H1 (cell line): ENCODE measurements at regions not wholly inside any gene's neighbourhood (a gene's known extent, or its start where the extent isn't known, plus 50 kb on each side); places are given as distances from the start of the nearest gene placed in this dataset.

Experiments used
- CTCF ChIA-PET: fragments of 300-600 bp; sonication (Branson Sonifier 250); formaldehyde crosslinking; loops from one replicate; lab custom pipeline; 2021; ENCODE audit not compliant: partially characterized antibody; lab: Charles Lee
- POLR2A ChIA-PET: fragments of 300-600 bp; sonication (Branson Sonifier 250); formaldehyde crosslinking; loops from one replicate; lab custom pipeline; 2021; ENCODE audit warnings: inconsistent platforms; ENCODE audit not compliant: partially characterized antibody; lab: Charles Lee
- DNase-seq, 2 experiments: peaks; one replicate each; pipeline versions ENCODE4 v3.0.0 to v3.0.0-alpha.2; 2010 to 2022; ENCODE audit warnings: low spot score in 2 of 2, low read depth in 1 of 2, mixed read lengths in 1 of 2
- FAIRE-seq: peaks from 2 replicates; lab custom pipeline; 2011; peaks lifted over from hg19 to GRCh38; lab: Jason Lieb, UNC
- H2AFZ ChIP-seq: 2 replicates; pipeline ENCODE4 v1.8.1; 2012; ENCODE audit warnings: low read length, inconsistent platforms
- H2AK5ac ChIP-seq: 2 replicates; pipeline ENCODE4 v1.6.1; 2013; ENCODE audit warnings: low read depth, low read length
- H2BK120ac ChIP-seq: replicated peaks from 2 replicates; pipeline ENCODE3; 2013; ENCODE audit warnings: low read depth, low read length, inconsistent platforms
- H2BK12ac ChIP-seq: 2 replicates; pipeline ENCODE4 v1.6.1; 2013; ENCODE audit warnings: low read depth, low read length
- H2BK15ac ChIP-seq: 2 replicates; pipeline ENCODE4 v1.6.1; 2013; ENCODE audit warnings: low read length
- H2BK20ac ChIP-seq: 2 replicates; pipeline ENCODE4 v1.6.1; 2013; ENCODE audit warnings: low read length
- H2BK5ac ChIP-seq: 2 replicates; pipeline ENCODE4 v1.6.1; 2013; ENCODE audit warnings: low read depth, low read length
- H3K14ac ChIP-seq: 2 replicates; pipeline ENCODE4 v1.6.1; 2013; ENCODE audit warnings: inconsistent platforms; ENCODE audit not compliant: insufficient read length
- H3K18ac ChIP-seq: 2 replicates; pipeline ENCODE4 v1.6.1; 2013; ENCODE audit warnings: low read length; ENCODE audit errors: extremely low read depth
- H3K23ac ChIP-seq: 2 replicates; pipeline ENCODE4 v1.6.1; 2013; ENCODE audit warnings: inconsistent platforms; ENCODE audit not compliant: insufficient read length
- H3K23me2 ChIP-seq: 2 replicates; pipeline ENCODE4 v1.6.1; 2013; ENCODE audit warnings: low read depth, low read length
- H3K27ac ChIP-seq: 2 replicates; pipeline ENCODE4 v1.6.1; 2011; ENCODE audit warnings: low read depth, low read length, inconsistent platforms
- H3K27me3 ChIP-seq, 4 experiments: replicated peaks in 1 of 4; 1 replicate in 1 of 4; 2 replicates in 3 of 4; pipeline versions ENCODE4 v1.6.1 to v1.8.1; 2011 to 2013; ENCODE audit warnings: low read length in 3 of 4, mild to moderate bottlenecking in 3 of 4, inconsistent platforms in 2 of 4, mixed read lengths in 2 of 4, moderate library complexity in 1 of 4; ENCODE audit not compliant: control insufficient read depth in 3 of 4, insufficient read depth in 3 of 4; ENCODE audit errors: extremely low read depth in 1 of 4
- H3K36me3 ChIP-seq, 4 experiments: 2 replicates each; pipeline versions ENCODE4 v1.6.1 to v1.8.1; 2011 to 2013; ENCODE audit warnings: mild to moderate bottlenecking in 4 of 4, low read length in 3 of 4, moderate library complexity in 2 of 4, control low read depth in 1 of 4, inconsistent platforms in 1 of 4; ENCODE audit not compliant: insufficient read depth in 4 of 4, control insufficient read depth in 2 of 4
- H3K4ac ChIP-seq: replicated peaks from 2 replicates; pipeline ENCODE3; 2013; ENCODE audit warnings: low read length, low read depth, mixed read lengths, inconsistent platforms; ENCODE audit not compliant: insufficient read length
- H3K4me1 ChIP-seq, 4 experiments: replicated peaks in 1 of 4; 1 replicate in 1 of 4; 2 replicates in 3 of 4; pipeline versions ENCODE4 v1.6.1 to v1.8.1; 2011 to 2013; ENCODE audit warnings: low read length in 3 of 4, inconsistent platforms in 2 of 4, mixed read lengths in 1 of 4; ENCODE audit not compliant: insufficient read depth in 4 of 4, control insufficient read depth in 3 of 4
- H3K4me2 ChIP-seq, 2 experiments: 2 replicates each; pipeline versions ENCODE4 v1.6.1 to v1.8.1; 2011 to 2013; ENCODE audit warnings: low read depth in 2 of 2, low read length in 2 of 2, control low read depth in 1 of 2, inconsistent platforms in 1 of 2, mild to moderate bottlenecking in 1 of 2; ENCODE audit not compliant: insufficient read depth in 1 of 2
- H3K4me3 ChIP-seq, 4 experiments: fragments of 200-600, 300-600 bp in 1 of 4; sonication (generic), shearing (Covaris generic), sonication (Bioruptor Twin) in 1 of 4; 2 replicates each; pipeline versions ENCODE4 v1.5.1 to v1.8.1; 2011 to 2016; ENCODE audit warnings: low read length in 4 of 4, low read depth in 3 of 4, control low read depth in 2 of 4, inconsistent platforms in 2 of 4, mild to moderate bottlenecking in 2 of 4, mixed read lengths in 1 of 4, moderate library complexity in 1 of 4; ENCODE audit not compliant: insufficient read depth in 2 of 4; ENCODE audit errors: extremely low read depth in 1 of 4
- H3K56ac ChIP-seq: replicated peaks from 2 replicates; pipeline ENCODE3; 2013; ENCODE audit warnings: low read depth, mild to moderate bottlenecking, mixed read lengths, low read length, inconsistent platforms; ENCODE audit not compliant: insufficient read length
- H3K79me1 ChIP-seq: 2 replicates; pipeline ENCODE4 v1.6.1; 2013; ENCODE audit warnings: low read depth, low read length, control low read depth
- H3K79me2 ChIP-seq, 2 experiments: 2 replicates each; pipeline versions ENCODE4 v1.6.1 to v1.8.1; 2012 to 2013; ENCODE audit warnings: low read length in 2 of 2, mild to moderate bottlenecking in 2 of 2, inconsistent platforms in 1 of 2; ENCODE audit not compliant: insufficient read depth in 2 of 2, control insufficient read depth in 1 of 2
- H3K9ac ChIP-seq, 4 experiments: replicated peaks in 1 of 4; 1 replicate in 1 of 4; 2 replicates in 3 of 4; pipeline versions ENCODE4 v1.6.1 to v1.8.1; 2011 to 2013; ENCODE audit warnings: low read depth in 3 of 4, low read length in 3 of 4, control low read depth in 2 of 4, mild to moderate bottlenecking in 2 of 4, moderate library complexity in 2 of 4, inconsistent platforms in 1 of 4; ENCODE audit errors: extremely low read depth in 1 of 4
- H3K9me3 ChIP-seq, 2 experiments: 2 replicates each; pipeline versions ENCODE4 v1.6.1 to v1.8.1; 2012 to 2013; ENCODE audit warnings: mild to moderate bottlenecking in 2 of 2, moderate library complexity in 2 of 2, control low read depth in 1 of 2, inconsistent platforms in 1 of 2, low read depth in 1 of 2, low read length in 1 of 2, mixed read lengths in 1 of 2; ENCODE audit not compliant: insufficient read depth in 2 of 2
- H4K20me1 ChIP-seq, 2 experiments: replicated peaks in 1 of 2; 2 replicates each; pipeline versions ENCODE3 to v1.8.1; 2011 to 2013; ENCODE audit warnings: inconsistent platforms in 2 of 2, low read length in 2 of 2, mild to moderate bottlenecking in 1 of 2; ENCODE audit not compliant: insufficient read depth in 2 of 2, control insufficient read depth in 1 of 2
- H4K5ac ChIP-seq: 2 replicates; pipeline ENCODE4 v1.6.1; 2013; ENCODE audit warnings: low read length, low read depth, mixed read lengths, inconsistent platforms; ENCODE audit not compliant: insufficient read length
- H4K8ac ChIP-seq: 2 replicates; pipeline ENCODE4 v1.8.0; 2013; ENCODE audit warnings: mild to moderate bottlenecking, moderate library complexity, low read length, inconsistent platforms; ENCODE audit not compliant: insufficient read depth; ENCODE audit errors: extremely low read depth
- H4K91ac ChIP-seq: replicated peaks from 2 replicates; pipeline ENCODE3; 2013; ENCODE audit warnings: low read length, mixed read lengths, inconsistent platforms; ENCODE audit not compliant: insufficient read length
- CEBPB ChIP-seq: IDR thresholded peaks from 2 replicates; pipeline ENCODE4 v1.6.1; 2012; ENCODE audit warnings: low read depth, low read length
- KDM4A ChIP-seq: IDR thresholded peaks from one replicate; pipeline ENCODE4 v1.7.1; 2012; ENCODE audit warnings: low read depth, mild to moderate bottlenecking, moderate library complexity, low read length, inconsistent platforms; ENCODE audit not compliant: severe bottlenecking
- POLR2A ChIP-seq, 2 experiments: IDR thresholded peaks; 1 replicate in 1 of 2; 2 replicates in 1 of 2; pipeline ENCODE4 v1.6.1; 2011; ENCODE audit warnings: low read depth in 2 of 2, low read length in 2 of 2, mild to moderate bottlenecking in 2 of 2; ENCODE audit errors: control extremely low read depth in 1 of 2
- YY1 ChIP-seq: IDR thresholded peaks from 2 replicates; pipeline ENCODE4 v1.6.1; 2011; ENCODE audit warnings: low read depth, mild to moderate bottlenecking, low read length
- WGBS, 2 experiments: shearing (Covaris generic) in 1 of 2; methylation state at CpG; one replicate each; pipeline versions ENCODE4 v1.1.6 to v1.1.7; 2013 to 2015; ENCODE audit warnings: low lambda C conversion rate in 2 of 2, mixed read lengths in 2 of 2, inconsistent platforms in 1 of 2, low coverage in 1 of 2, missing lambda C conversion rate in 1 of 2; ENCODE audit not compliant: insufficient replicate concordance in 2 of 2, insufficient coverage in 1 of 2, insufficient read length in 1 of 2; ENCODE audit errors: extremely low coverage in 1 of 2, missing lambda C conversion rate in 1 of 2; 5-methylcytosine and 5-hydroxymethylcytosine counted together
- TF ChIP-seq, protein P1 (sequence below): IDR thresholded peaks from 2 replicates; pipeline ENCODE4 v1.6.1; 2012; ENCODE audit warnings: low read length, inconsistent platforms

DNA sequence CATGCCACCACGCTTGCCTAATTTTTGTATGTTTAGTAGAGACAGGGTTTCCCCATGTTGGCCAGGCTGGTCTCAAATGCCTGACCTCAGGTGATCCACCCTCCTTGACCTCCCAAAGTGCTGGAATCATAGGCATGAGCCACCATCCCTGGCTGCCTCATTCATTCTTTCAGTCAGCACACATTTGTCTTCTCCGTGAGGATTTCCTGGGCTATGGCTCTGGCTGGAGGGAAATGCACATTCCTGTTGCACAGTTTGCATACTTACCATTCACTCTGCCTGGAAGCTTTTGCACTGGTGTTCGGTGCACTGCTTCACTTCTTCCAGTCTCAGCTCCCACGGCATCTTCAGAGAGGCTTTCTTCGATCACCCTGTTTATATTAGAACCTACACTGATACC, 267.8 kb downstream of the STIM2 start:
- Histone ChIP-seq H4K20me1 (no peaks in the 10 kb centered on the region), H3K23ac (no peak overlapping the region), H3K14ac (no peak overlapping the region), H3K56ac (no peak overlapping the region), H3K9ac (no peak overlapping the region), H2BK12ac (no peak overlapping the region; the same call in 1 of the 2 replicates), H3K4ac (no peak overlapping the region), H3K4me1 (peaks cover 0 to 11% (median 7%) of the 10 kb centered on the region in 4 experiments; a peak in 4 of 7 replicates), H4K5ac (no peak overlapping the region), H3K79me2 (no peaks in the 10 kb centered on the region), H2BK20ac (0 out of 2 replicates have a peak overlapping the region, but pooled peaks have one; percentile 28), H2BK15ac (peak overlapping the region; percentile 36; the same call in 1 of the 2 replicates), H3K4me2 (no peak overlapping the region), H2BK5ac (no peak overlapping the region), H3K9me3 (no peaks in the 10 kb centered on the region), H4K91ac (peak overlapping the region; percentile 40), H3K79me1 (no peaks in the 10 kb centered on the region), H3K36me3 (no peaks in the 10 kb centered on the region), H2BK120ac (peak overlapping the region; percentile 39), H3K27ac (no peak overlapping the region), H3K18ac (no peak overlapping the region), H2AK5ac (no peak overlapping the region), H3K4me3 (no peak overlapping the region), H3K27me3 (no peaks in the 10 kb centered on the region; a peak in 1 of 7 replicates), H3K23me2 (no peaks in the 10 kb centered on the region), H4K8ac (no peak overlapping the region), H2AFZ (no peak overlapping the region)
- 88% methylated on average over 5 of the region's 5 CpGs; no CpG with 5 or more reads in 1 of the 2 experiments for WGBS, 2 experiments
- FAIRE-seq, result no peak
- ChIA-PET POLR2A (no interaction called here), CTCF (interaction anchor here (0.6 to 1.5 kb wide), 5 partner anchors 33 to 1071 kb away, joined by 3 to 4 read pairs (median 3); no protein-coding TSS in a partner anchor)
- DNase-seq, result no peak
- TF ChIP-seq YY1 (no peak), KDM4A (no peak), POLR2A (IDR thresholded peaks at IDR 0.05; ENCODE audit: control extremely low read depth in 1 of 2, low read depth in 2 of 2, low read length in 2 of 2) (no peak), CEBPB (no peak)
- TF ChIP-seq, protein P1, sequence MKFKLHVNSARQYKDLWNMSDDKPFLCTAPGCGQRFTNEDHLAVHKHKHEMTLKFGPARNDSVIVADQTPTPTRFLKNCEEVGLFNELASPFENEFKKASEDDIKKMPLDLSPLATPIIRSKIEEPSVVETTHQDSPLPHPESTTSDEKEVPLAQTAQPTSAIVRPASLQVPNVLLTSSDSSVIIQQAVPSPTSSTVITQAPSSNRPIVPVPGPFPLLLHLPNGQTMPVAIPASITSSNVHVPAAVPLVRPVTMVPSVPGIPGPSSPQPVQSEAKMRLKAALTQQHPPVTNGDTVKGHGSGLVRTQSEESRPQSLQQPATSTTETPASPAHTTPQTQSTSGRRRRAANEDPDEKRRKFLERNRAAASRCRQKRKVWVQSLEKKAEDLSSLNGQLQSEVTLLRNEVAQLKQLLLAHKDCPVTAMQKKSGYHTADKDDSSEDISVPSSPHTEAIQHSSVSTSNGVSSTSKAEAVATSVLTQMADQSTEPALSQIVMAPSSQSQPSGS, result no peak
